BLaER1 (cell line): ENCODE measurements at regions not wholly inside any gene's neighbourhood (a gene's known extent, or its start where the extent isn't known, plus 50 kb on each side); places are given as distances from the start of the nearest gene placed in this dataset.

ENCODE experiments used
- H3K27ac ChIP-seq: shearing (Covaris generic); formaldehyde crosslinking; 2 replicates; pipeline ENCODE4 v1.8.1; 2022
- H3K27me3 ChIP-seq: shearing (Covaris generic); formaldehyde crosslinking; 2 replicates; pipeline ENCODE4 v1.8.1; 2022
- H3K36me3 ChIP-seq: shearing (Covaris generic); formaldehyde crosslinking; 2 replicates; pipeline ENCODE4 v1.8.1; 2022
- H3K4me1 ChIP-seq: shearing (Covaris generic); formaldehyde crosslinking; 2 replicates; pipeline ENCODE4 v1.8.1; 2022
- H3K4me2 ChIP-seq: shearing (Covaris generic); formaldehyde crosslinking; 2 replicates; pipeline ENCODE4 v1.8.1; 2022
- H3K4me3 ChIP-seq: shearing (Covaris generic); formaldehyde crosslinking; 2 replicates; pipeline ENCODE4 v1.8.1; 2022
- H3K9ac ChIP-seq: shearing (Covaris generic); formaldehyde crosslinking; 2 replicates; pipeline ENCODE4 v1.8.1; 2022
- H3K9me3 ChIP-seq: shearing (Covaris generic); formaldehyde crosslinking; 2 replicates; pipeline ENCODE4 v1.8.1; 2022
- H4K20me1 ChIP-seq: shearing (Covaris generic); formaldehyde crosslinking; 2 replicates; pipeline ENCODE4 v1.8.1; 2022
- Cebpa-rat ChIP-seq: shearing (Covaris generic); IDR thresholded peaks from 2 replicates; pipeline ENCODE4 v1.8.1; 2022

- TF ChIP-seq Cebpa-rat, result no peak
Observed at GRCh38 chr2:183283209-183283608, 159.0 kb downstream of the NUP35 start.

GRCh38 chr2:183284606-183285005 lies 160.4 kb downstream of the NUP35 start:
- H3K27me3 ChIP-seq, result no peaks in the 10 kb centered on the region
- H3K4me3 ChIP-seq, result no peak overlapping the region
- no peak overlapping the region for H3K9ac ChIP-seq
- H3K4me2 ChIP-seq, result no peak overlapping the region
- no peaks in the 10 kb centered on the region for H3K36me3 ChIP-seq
- no peaks in the 10 kb centered on the region for H4K20me1 ChIP-seq
- TF ChIP-seq Cebpa-rat, result no peak
- no peaks in the 10 kb centered on the region for H3K9me3 ChIP-seq
- H3K27ac ChIP-seq, result no peak overlapping the region
- H3K4me1 ChIP-seq, result no peaks in the 10 kb centered on the region

More at GRCh38 chr2:183283209-183283608, 159.0 kb downstream of the NUP35 start:
- Histone ChIP-seq H3K27me3 (no peaks in the 10 kb centered on the region), H3K9ac (no peak overlapping the region), H3K4me2 (no peak overlapping the region), H3K36me3 (no peaks in the 10 kb centered on the region), H4K20me1 (no peaks in the 10 kb centered on the region), H3K4me3 (no peak overlapping the region), H3K9me3 (no peaks in the 10 kb centered on the region), H3K27ac (no peak overlapping the region), H3K4me1 (no peaks in the 10 kb centered on the region)

GRCh38 chr2:183291436-183291835 lies 167.2 kb downstream of the NUP35 start:
- no peaks in the 10 kb centered on the region for H4K20me1 ChIP-seq
- H3K9me3 ChIP-seq, result no peaks in the 10 kb centered on the region
- H3K27me3 ChIP-seq, result no peaks in the 10 kb centered on the region
- no peak overlapping the region for H3K4me3 ChIP-seq
- no peaks in the 10 kb centered on the region for H3K4me1 ChIP-seq
- H3K36me3 ChIP-seq, result no peaks in the 10 kb centered on the region
- H3K9ac ChIP-seq, result no peak overlapping the region
- no peak overlapping the region for H3K4me2 ChIP-seq
- no peak for TF ChIP-seq Cebpa-rat
- no peak overlapping the region for H3K27ac ChIP-seq

GRCh38 chr2:183292028-183292427 lies 167.8 kb downstream of the NUP35 start:
- Histone ChIP-seq H3K36me3 (no peaks in the 10 kb centered on the region), H3K4me3 (no peak overlapping the region), H4K20me1 (no peaks in the 10 kb centered on the region), H3K9ac (no peak overlapping the region), H3K4me1 (no peaks in the 10 kb centered on the region), H3K27me3 (no peaks in the 10 kb centered on the region), H3K4me2 (no peak overlapping the region), H3K27ac (no peak overlapping the region), H3K9me3 (no peaks in the 10 kb centered on the region)
- TF ChIP-seq Cebpa-rat, result no peak

GRCh38 chr2:183339311-183339710 lies 215.1 kb downstream of the NUP35 start:
- H3K9ac ChIP-seq, result no peak overlapping the region
- no peaks in the 10 kb centered on the region for H3K27me3 ChIP-seq
- no peak overlapping the region for H3K4me2 ChIP-seq
- no peaks in the 10 kb centered on the region for H3K9me3 ChIP-seq
- no peaks in the 10 kb centered on the region for H4K20me1 ChIP-seq
- no peak overlapping the region for H3K27ac ChIP-seq
- no peak overlapping the region for H3K4me3 ChIP-seq
- H3K36me3 ChIP-seq, result no peaks in the 10 kb centered on the region
- no peaks in the 10 kb centered on the region for H3K4me1 ChIP-seq
- no peak; the same call in 1 of the 2 replicates for TF ChIP-seq Cebpa-rat

- no peak for TF ChIP-seq Cebpa-rat
Observed at GRCh38 chr2:183341057-183341456, 216.8 kb downstream of the NUP35 start.

GRCh38 chr2:183347969-183348368 lies 223.7 kb downstream of the NUP35 start:
- Histone ChIP-seq H3K9ac (no peak overlapping the region), H3K36me3 (no peaks in the 10 kb centered on the region), H4K20me1 (no peaks in the 10 kb centered on the region), H3K27me3 (no peaks in the 10 kb centered on the region), H3K4me1 (no peaks in the 10 kb centered on the region), H3K27ac (no peak overlapping the region), H3K9me3 (no peaks in the 10 kb centered on the region), H3K4me3 (no peak overlapping the region), H3K4me2 (no peak overlapping the region)
- TF ChIP-seq Cebpa-rat, result no peak

More at GRCh38 chr2:183341057-183341456, 216.8 kb downstream of the NUP35 start:
- Histone ChIP-seq H3K4me2 (no peak overlapping the region), H3K4me1 (no peaks in the 10 kb centered on the region), H3K36me3 (no peaks in the 10 kb centered on the region), H4K20me1 (no peaks in the 10 kb centered on the region), H3K9ac (no peak overlapping the region), H3K27ac (no peak overlapping the region), H3K9me3 (no peaks in the 10 kb centered on the region), H3K4me3 (no peak overlapping the region), H3K27me3 (no peaks in the 10 kb centered on the region)

GRCh38 chr2:183348492-183348891 lies 224.2 kb downstream of the NUP35 start:
- Histone ChIP-seq H3K36me3 (no peaks in the 10 kb centered on the region), H3K4me2 (no peak overlapping the region), H3K9ac (no peak overlapping the region), H3K4me3 (no peak overlapping the region), H3K4me1 (no peaks in the 10 kb centered on the region), H3K27ac (no peak overlapping the region), H3K9me3 (no peaks in the 10 kb centered on the region), H4K20me1 (no peaks in the 10 kb centered on the region), H3K27me3 (no peaks in the 10 kb centered on the region)
- TF ChIP-seq Cebpa-rat, result no peak

- H3K9ac ChIP-seq, result no peak overlapping the region
- no peaks in the 10 kb centered on the region for H3K36me3 ChIP-seq
- no peaks in the 10 kb centered on the region for H3K9me3 ChIP-seq
- H3K4me2 ChIP-seq, result no peak overlapping the region
- H3K4me1 ChIP-seq, result no peaks in the 10 kb centered on the region
- no peaks in the 10 kb centered on the region for H3K27me3 ChIP-seq
- no peak overlapping the region for H3K27ac ChIP-seq
- no peaks in the 10 kb centered on the region for H4K20me1 ChIP-seq
- no peak for TF ChIP-seq Cebpa-rat
- no peak overlapping the region for H3K4me3 ChIP-seq
Observed at GRCh38 chr2:183349091-183349490, 224.8 kb downstream of the NUP35 start.

GRCh38 chr2:183359867-183360266 lies 235.6 kb downstream of the NUP35 start:
- no peaks in the 10 kb centered on the region for H3K9me3 ChIP-seq
- H3K4me3 ChIP-seq, result no peak overlapping the region
- no peaks in the 10 kb centered on the region for H3K4me1 ChIP-seq
- H3K9ac ChIP-seq, result no peak overlapping the region
- no peaks in the 10 kb centered on the region for H3K36me3 ChIP-seq
- no peak overlapping the region for H3K27ac ChIP-seq
- no peaks in the 10 kb centered on the region for H3K27me3 ChIP-seq
- no peaks in the 10 kb centered on the region for H4K20me1 ChIP-seq
- H3K4me2 ChIP-seq, result no peak overlapping the region
- no peak for TF ChIP-seq Cebpa-rat

GRCh38 chr2:183371545-183371944 lies 247.3 kb downstream of the NUP35 start:
- H4K20me1 ChIP-seq, result no peaks in the 10 kb centered on the region
- H3K4me3 ChIP-seq, result no peak overlapping the region
- no peaks in the 10 kb centered on the region for H3K36me3 ChIP-seq
- H3K27me3 ChIP-seq, result no peaks in the 10 kb centered on the region
- H3K9ac ChIP-seq, result no peak overlapping the region
- no peaks in the 10 kb centered on the region for H3K9me3 ChIP-seq
- H3K27ac ChIP-seq, result no peak overlapping the region
- TF ChIP-seq Cebpa-rat, result no peak
- H3K4me2 ChIP-seq, result no peak overlapping the region
- no peaks in the 10 kb centered on the region for H3K4me1 ChIP-seq
